ENCODE measurements at regions not wholly inside any gene's neighbourhood (a gene's known extent, or its start where the extent isn't known, plus 50 kb on each side); places are given as distances from the start of the nearest gene placed in this dataset.

DNA sequence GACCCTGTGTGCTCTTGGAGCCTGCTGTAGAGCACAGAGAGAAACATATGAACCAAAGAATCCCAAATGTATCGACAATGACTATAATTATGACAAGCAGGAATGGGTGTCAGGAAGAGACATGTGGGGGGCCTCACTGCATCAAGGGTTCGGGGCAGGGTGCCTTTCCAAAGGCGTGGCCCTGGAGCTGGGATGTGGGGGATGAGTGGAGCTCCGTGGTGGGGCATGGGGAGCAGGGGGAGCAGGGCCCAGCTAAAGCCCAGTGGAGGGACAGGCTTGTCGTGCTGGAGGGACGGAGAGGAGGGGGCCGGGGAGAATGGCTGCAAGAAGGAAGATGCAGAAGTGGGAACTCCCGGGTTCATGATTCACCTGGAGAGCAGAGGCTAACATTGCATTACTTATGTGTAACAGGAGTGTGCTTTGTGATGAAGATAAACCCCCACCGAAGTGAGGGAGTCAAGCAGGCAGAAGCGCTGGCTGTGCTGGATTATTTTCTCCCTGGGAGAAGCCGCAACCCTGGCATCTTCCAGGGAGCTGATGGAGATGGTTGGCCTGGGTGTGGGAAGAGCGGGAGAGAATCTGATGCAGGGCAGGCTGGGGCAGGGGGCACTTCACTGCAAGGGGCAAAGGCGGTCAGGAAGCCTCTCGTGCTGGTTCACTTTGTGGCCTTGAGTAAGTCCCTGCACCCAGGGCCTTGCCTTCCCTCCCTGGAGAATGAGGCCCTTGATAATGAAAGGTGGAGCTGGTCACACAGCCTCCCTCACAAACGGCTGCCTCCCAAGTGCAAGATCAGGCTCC, 124.6 kb upstream of the RUNX3 start:
- no peak overlapping the region for H3K27ac ChIP-seq (ENCODE audit: poor library complexity, severe bottlenecking)
- TF ChIP-seq, protein P1, sequence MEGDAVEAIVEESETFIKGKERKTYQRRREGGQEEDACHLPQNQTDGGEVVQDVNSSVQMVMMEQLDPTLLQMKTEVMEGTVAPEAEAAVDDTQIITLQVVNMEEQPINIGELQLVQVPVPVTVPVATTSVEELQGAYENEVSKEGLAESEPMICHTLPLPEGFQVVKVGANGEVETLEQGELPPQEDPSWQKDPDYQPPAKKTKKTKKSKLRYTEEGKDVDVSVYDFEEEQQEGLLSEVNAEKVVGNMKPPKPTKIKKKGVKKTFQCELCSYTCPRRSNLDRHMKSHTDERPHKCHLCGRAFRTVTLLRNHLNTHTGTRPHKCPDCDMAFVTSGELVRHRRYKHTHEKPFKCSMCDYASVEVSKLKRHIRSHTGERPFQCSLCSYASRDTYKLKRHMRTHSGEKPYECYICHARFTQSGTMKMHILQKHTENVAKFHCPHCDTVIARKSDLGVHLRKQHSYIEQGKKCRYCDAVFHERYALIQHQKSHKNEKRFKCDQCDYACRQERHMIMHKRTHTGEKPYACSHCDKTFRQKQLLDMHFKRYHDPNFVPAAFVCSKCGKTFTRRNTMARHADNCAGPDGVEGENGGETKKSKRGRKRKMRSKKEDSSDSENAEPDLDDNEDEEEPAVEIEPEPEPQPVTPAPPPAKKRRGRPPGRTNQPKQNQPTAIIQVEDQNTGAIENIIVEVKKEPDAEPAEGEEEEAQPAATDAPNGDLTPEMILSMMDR (IDR thresholded peaks at IDR 0.05; ENCODE audit: poor library complexity, severe bottlenecking): no peak
- H3K9me3 ChIP-seq (ENCODE audit: severe bottlenecking): no peaks in the 10 kb centered on the region
- DNase-seq (ENCODE audit: low spot score): no peak
- H3K36me3 ChIP-seq (ENCODE audit: low read depth): no peaks in the 10 kb centered on the region
- H3K4me1 ChIP-seq (ENCODE audit: insufficient read depth, poor library complexity, severe bottlenecking): no peaks in the 10 kb centered on the region
- no peak overlapping the region for H3K4me3 ChIP-seq (ENCODE audit: severe bottlenecking)
- ATAC-seq (ENCODE audit: low read depth): no peak
- H3K27me3 ChIP-seq (ENCODE audit: insufficient read depth, poor library complexity, severe bottlenecking): no peaks in the 10 kb centered on the region

GRCh38 chr1:25053576-25054250, 123.6 kb upstream of the RUNX3 start:
- Histone ChIP-seq H3K27me3 (ENCODE audit: insufficient read depth, poor library complexity, severe bottlenecking) (no peaks in the 10 kb centered on the region), H3K4me3 (ENCODE audit: severe bottlenecking) (no peak overlapping the region), H3K9me3 (ENCODE audit: severe bottlenecking) (no peaks in the 10 kb centered on the region), H3K36me3 (ENCODE audit: low read depth) (no peaks in the 10 kb centered on the region), H3K4me1 (ENCODE audit: insufficient read depth, poor library complexity, severe bottlenecking) (no peaks in the 10 kb centered on the region), H3K27ac (ENCODE audit: poor library complexity, severe bottlenecking) (no peak overlapping the region)
- TF ChIP-seq, protein P1 (IDR thresholded peaks at IDR 0.05; ENCODE audit: poor library complexity, severe bottlenecking): no peak
- ATAC-seq (ENCODE audit: low read depth): no peak
- DNase-seq (ENCODE audit: low spot score): no peak

DNA sequence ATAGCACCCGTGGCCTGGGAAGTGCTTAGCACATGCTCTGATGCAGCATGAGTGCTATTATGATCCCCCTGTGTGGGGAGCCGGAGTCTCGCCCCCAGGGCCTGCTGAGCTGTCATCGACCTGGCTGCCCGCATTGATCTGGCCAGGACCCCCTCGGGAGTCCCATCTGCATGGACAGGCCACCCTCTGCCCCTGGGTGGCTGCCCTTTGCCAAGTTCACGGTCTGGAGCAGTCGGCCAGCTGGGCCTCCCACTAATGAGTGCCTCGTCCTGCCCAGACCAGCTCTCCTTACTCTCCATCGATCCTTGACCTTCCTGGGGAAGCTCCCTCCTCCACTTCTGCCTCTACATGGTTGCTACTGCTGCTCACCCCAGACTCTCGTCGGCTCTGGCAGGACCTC, 121.8 kb upstream of the RUNX3 start:
- Histone ChIP-seq H3K27ac (ENCODE audit: poor library complexity, severe bottlenecking) (no peak overlapping the region), H3K4me1 (ENCODE audit: insufficient read depth, poor library complexity, severe bottlenecking) (no peaks in the 10 kb centered on the region), H3K36me3 (ENCODE audit: low read depth) (no peaks in the 10 kb centered on the region), H3K4me3 (ENCODE audit: severe bottlenecking) (no peak overlapping the region), H3K9me3 (ENCODE audit: severe bottlenecking) (no peaks in the 10 kb centered on the region), H3K27me3 (ENCODE audit: insufficient read depth, poor library complexity, severe bottlenecking) (no peaks in the 10 kb centered on the region)
- TF ChIP-seq, protein P1 (IDR thresholded peaks at IDR 0.05; ENCODE audit: poor library complexity, severe bottlenecking): no peak
- ATAC-seq (ENCODE audit: low read depth) (no peak), DNase-seq (ENCODE audit: low spot score) (no peak)

GRCh38 chr1:25051504-25051903, 121.4 kb upstream of the RUNX3 start:
- ATAC-seq (ENCODE audit: low read depth): no peak
- Histone ChIP-seq H3K27ac (ENCODE audit: poor library complexity, severe bottlenecking) (no peak overlapping the region), H3K4me1 (ENCODE audit: insufficient read depth, poor library complexity, severe bottlenecking) (no peaks in the 10 kb centered on the region), H3K27me3 (ENCODE audit: insufficient read depth, poor library complexity, severe bottlenecking) (no peaks in the 10 kb centered on the region), H3K9me3 (ENCODE audit: severe bottlenecking) (no peaks in the 10 kb centered on the region), H3K36me3 (ENCODE audit: low read depth) (no peaks in the 10 kb centered on the region), H3K4me3 (ENCODE audit: severe bottlenecking) (no peak overlapping the region)
- TF ChIP-seq, protein P1 (IDR thresholded peaks at IDR 0.05; ENCODE audit: poor library complexity, severe bottlenecking): no peak
- DNase-seq (ENCODE audit: low spot score): no peak

- H3K9me3 ChIP-seq (ENCODE audit: severe bottlenecking): no peaks in the 10 kb centered on the region
- DNase-seq (ENCODE audit: low spot score): no peak
- no peaks in the 10 kb centered on the region for H3K36me3 ChIP-seq (ENCODE audit: low read depth)
- no peak overlapping the region for H3K4me3 ChIP-seq (ENCODE audit: severe bottlenecking)
- TF ChIP-seq, protein P1 (IDR thresholded peaks at IDR 0.05; ENCODE audit: poor library complexity, severe bottlenecking): no peak
- no peak overlapping the region for H3K27ac ChIP-seq (ENCODE audit: poor library complexity, severe bottlenecking)
- no peaks in the 10 kb centered on the region for H3K4me1 ChIP-seq (ENCODE audit: insufficient read depth, poor library complexity, severe bottlenecking)
- H3K27me3 ChIP-seq (ENCODE audit: insufficient read depth, poor library complexity, severe bottlenecking): no peaks in the 10 kb centered on the region
- ATAC-seq (ENCODE audit: low read depth): no peak
These were observed 120.1 kb upstream of the RUNX3 start for GRCh38 chr1:25050165-25050564.

Measured in RWPE2 (cell line).